ENCODE measurements at regions not wholly inside any gene's neighbourhood (a gene's known extent, or its start where the extent isn't known, plus 50 kb on each side); places are given as distances from the start of the nearest gene placed in this dataset.
"Not testable (repeated sequence)": the region's sequence is repeated elsewhere in the genome, so short reads cannot be mapped to it uniquely, and the experiment has no call there.

DNA sequence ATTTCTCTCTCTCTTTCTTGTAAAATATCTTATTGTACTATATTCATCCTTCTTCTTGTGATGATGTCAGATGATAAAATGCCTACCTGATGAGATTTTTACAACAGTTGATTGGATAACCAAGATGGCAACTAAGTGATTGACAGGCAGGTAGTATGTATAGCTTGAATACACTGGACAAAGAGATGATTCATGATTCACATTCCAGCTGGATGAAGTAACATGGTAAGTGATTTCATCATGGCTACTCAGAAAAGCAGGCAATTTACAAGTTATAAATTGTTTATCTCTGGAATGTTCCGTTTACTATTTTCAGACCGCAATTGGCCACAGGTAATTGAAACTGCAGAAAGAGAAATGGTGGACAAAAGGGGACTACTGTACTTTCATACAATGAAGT is 1471.7 kb upstream of the C9orf72 start:
- no peak for DNase-seq

DNA sequence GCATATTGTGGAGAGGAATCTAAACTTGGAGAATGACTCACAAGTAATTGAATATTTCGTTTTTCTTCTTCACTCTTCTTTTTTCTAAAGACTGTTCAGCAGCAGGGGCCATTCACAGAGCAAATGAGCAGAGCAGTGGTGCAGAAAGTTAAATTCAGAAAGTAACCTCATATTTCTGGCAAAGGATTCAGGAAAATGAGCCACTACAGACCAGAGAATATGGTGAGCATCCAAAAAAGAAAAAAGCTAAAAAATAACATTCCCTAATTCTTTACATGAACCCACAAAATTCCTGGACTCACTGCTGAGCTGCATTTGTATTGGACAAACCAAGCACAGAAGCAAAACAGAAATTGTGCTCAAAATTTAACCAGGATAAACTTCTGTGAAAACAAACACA is 1486.8 kb upstream of the C9orf72 start:
- DNase-seq = no peak

DNA sequence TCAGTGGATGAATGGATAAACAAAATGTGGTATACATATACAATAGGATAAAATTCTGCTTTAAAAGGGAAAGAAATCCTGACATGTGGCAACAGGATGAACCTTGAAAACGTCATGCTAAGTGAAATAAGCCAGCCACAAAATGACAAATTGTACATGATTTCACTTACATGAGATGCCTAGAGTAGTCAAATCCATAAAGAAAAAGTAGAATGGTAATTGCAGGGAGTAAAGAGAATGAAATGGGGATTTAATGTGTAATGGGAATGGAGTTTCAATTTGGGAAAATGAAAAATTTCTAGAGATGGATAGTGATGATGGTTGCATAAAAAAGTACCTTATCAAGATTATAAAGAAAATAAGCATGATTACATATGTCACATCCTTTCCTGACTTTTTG is 1489.2 kb upstream of the C9orf72 start:
- DNase-seq = no peak

DNA sequence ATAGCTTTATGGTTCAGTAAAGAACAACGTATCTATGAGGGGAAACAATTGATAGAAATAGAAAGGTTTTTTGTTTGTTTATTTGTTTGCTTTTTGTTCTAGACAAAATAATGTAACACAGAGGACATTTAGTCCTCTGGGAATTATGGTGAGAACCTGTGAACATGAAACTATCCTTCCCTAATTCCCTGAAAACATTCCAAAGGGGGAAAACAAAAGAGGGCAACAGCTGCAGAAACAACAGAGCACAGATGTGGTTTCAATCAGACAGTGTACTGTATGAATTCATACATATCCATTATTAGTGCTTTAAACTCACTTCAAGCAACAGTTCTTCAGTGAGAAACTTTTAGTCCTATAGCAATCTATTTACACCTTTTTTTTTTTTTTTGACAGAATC is 1489.8 kb upstream of the C9orf72 start:
- DNase-seq = no peak

DNA sequence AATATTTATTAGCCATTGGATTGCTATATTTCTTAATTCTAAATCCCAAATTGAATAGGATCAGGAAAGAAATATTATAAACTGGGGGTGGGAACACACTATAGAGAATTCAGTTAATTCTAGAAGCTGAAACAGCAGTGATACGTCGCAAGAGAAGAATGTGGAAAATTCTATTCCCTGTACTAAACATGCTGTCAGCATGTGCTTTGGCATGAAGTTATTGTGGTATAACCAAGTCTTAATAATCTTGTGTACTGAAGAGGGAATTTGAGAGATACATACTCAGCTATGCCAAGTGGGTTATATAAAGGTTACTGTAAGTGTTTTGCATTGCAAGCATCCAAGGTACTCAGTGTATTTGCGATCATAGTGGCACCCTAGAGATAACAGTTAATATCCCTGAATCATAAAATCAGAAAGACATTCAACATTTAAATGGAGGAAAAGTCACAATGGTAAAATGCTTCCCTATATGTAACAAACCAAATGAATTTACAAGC is 1492.9 kb upstream of the C9orf72 start:
- DNase-seq = no peak

DNA sequence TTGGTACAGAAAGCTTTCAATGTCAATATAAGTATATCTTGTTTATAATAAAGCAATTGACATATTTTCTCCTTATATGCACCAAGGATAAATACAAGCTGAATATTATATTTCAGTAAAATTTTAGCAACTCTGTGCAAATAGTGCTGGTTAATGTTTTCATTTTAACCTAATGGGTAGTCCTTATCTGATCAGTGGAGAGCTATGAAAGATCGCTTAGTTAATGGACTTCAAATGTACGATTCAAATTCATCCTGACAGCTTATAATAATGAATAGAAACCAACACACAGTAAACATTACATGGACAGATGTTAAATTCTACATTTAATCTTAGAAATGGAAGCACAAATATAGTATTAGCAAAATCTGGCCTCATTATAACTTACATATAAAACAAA is 1495.2 kb upstream of the C9orf72 start:
- no peak for DNase-seq

DNA sequence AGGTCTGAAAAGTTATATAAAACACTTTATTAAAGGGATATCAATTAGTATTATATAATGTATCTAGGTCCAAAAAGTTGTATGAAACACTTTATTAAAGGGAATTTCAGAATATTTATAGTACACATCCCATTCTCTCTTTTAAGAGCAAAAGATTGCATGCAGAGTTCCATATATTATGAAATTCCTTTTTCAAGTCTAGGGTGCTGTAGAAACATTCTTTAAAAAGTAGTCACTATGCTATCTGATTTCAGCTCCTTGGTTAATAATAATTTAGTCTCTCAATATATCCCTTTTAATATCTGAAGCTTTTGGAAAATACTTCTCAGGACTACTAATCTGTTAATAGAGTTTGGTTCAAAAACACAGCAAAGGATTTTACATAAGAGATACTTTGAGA is 1496.1 kb upstream of the C9orf72 start:
- DNase-seq = no peak

DNA sequence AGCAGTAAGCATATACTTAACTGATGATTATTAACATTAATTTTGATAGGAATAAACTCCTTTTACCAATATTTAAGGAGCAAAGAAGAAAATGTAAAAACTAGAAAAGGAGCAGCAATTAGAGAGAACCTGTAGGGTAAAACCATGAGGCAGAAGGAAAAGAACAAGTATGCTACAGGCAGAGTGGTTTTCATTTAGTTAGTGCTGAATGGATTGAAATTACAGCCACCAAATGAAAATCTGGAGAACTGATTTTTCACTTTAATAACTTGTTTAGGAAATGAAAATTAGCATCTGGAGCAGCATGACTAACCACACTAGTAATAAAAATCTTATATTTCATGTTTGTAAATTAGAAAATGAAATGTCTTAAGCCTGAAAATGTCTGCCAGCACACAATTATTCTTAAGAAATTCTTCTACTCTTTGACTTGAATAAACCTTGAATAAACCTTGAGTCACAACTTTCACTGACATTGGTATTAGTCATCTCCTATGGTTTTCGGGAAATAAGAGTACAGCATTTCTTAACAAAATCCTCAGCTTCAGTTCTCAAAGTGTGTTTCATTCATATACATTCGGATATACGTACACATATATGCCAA is 1504.9 kb upstream of the C9orf72 start:
- DNase-seq = no peak

DNA sequence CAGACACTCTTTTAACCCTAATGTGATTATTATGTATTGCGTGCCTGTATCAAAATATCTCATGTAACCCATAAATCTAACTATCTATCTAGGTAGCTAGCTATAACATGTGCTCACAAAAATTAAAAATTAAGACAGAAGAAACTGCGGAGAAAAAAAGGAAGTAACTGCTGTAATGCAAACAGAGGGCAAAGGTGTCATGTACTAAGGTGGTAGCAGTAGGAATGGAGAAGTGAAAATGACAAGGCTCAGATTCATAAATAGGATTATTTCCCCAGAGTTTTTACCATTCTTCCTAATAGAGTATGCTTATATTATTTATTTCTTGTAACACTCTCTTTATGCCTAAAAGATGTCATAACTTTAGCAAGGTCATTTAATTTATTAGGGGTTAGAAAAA is 1527.5 kb upstream of the C9orf72 start:
- DNase-seq = no peak

DNA sequence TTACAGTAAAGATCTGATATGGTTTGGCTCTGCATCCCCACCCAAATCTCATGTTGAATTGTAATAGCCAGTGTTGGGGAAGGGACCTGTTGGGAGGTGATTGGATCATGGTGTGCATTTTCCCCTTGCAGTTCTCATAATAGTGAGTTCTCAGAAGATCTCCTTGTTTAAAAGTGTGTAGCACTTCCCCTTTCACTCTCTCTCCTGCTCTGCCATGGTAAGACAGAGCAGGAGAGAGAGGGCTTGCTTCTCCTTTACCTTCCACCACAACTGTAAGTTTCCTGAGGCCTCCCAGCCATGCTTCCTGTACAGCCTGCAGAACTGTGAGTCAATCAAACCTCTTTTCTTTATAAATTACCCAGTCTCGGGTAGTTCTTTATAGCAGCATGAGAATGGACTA is 1530.9 kb upstream of the C9orf72 start:
- not testable (repeated sequence) for DNase-seq

DNA sequence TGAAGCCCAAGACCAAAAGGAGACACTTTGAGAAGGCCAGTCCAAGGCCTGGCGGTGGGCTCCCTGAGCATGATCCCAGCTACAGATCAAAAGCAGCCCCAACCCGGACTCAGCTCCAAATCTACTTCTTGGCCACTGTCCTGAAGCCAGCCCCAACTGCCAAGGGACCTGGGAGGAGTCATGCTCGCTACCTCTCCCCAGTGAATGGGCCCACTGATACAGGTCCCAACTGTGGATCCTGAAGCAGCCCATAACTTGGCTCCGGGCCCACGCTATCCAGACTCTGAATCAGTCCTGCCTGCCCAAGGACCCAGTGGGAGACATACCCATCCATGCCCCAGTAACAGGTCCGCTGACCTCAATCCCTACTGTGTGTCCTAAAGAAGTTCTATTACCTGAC is 1545.3 kb upstream of the C9orf72 start:
- no peak for DNase-seq

DNA sequence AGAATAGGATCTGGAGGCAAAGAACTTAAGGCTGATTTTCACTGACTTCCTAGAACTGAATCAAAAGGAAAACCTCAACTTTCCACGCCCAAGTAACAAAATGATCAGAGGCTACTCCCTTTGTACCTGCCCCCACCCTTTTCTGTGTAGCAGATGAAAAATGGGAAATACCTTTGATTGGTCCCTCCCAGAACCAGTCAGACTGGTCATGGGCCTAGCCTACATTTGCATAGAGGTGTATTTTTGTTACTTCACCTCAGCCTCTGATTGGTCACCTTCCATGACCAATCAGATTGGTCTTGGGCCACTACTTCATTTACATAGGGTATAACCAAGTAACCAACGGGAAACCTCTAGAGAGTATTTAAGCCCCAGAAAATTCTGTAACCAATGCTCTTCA is 1553.5 kb upstream of the C9orf72 start:
- no peak for DNase-seq

DNA sequence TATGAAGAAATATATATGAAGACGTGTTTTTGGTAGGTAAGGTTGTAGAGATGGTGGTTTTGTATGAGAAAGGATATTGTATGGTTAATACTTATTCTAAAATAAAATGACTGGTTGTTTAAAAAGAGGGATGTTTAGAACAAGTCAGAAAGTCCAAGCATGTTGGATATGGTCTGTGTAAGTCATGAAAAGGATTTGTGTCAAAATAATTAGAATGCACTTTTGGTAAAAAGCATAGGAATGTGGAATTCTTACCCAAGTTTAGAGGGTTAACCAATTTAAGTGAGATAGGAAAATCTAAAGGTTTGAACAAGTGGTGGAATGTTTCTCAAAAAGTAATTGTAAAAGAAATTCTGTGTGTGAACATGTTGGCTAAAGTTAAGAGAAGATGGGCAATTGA is 1556.5 kb upstream of the C9orf72 start:
- no peak for DNase-seq

DNA sequence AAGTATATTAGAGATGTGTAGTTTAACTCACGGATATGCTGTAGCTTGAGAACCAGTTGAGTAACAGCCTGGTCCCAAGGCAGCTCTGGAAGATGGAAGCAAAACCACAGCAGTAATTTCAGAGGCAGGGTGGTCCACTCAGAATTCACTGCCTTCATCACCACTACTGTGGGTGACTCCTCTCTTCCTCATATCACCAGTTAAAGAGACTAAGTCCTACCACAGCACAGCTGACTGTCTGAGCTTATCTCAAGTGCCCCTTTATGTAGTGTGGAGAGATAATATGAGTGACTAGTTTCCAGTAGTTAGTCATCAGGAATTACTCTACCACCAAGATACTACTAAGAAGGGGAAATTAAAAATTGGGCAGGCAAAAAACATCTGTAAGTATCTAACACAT is 1571.2 kb upstream of the C9orf72 start:
- no peak for DNase-seq

DNA sequence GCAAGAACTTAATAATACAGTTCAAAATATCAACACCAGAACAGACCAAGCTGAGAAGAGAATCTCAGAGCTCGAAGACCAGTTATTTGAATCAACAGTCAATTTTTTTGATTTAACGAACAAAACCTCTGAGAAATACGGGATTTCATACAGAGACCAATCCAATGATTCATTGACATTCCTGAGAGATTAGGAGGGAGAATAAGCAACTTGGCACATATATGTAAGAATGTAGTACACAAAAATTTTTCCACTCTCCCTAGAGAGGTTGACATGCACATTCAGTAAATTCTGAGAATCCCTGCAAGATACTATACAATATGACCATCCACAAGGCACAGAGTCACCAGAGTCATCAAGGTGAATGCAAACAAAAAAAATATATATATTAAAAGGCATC is 1577.3 kb upstream of the C9orf72 start:
- no peak for DNase-seq

DNA sequence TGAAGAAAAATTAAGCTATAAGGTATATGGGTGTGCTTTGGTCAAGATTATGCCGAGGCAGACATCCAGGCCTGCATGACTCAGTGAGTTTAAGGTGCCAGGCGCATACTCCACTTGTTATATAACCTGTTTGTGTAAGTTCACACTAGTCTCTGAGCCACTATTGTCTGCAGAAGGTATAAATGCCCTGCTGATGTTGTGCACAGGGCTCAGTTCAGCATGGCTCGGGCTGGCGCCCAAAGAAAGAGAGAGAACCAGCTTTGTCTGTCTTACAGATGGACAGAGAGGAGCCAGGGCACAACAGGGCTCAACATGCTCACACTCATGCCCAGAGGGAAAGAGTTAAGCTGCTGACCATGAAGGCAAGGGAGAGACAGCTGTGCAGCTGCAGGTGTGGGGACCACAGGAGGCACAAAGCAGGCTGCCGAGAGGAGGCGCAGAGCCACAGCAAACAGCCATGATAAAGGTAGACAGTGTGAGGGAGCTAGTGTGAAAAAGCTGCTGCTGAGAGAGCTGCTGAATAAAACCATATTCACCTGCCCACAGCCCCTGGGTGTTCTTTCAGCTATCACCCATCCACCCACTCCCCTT is 1587.6 kb upstream of the C9orf72 start:
- DNase-seq = no peak

DNA sequence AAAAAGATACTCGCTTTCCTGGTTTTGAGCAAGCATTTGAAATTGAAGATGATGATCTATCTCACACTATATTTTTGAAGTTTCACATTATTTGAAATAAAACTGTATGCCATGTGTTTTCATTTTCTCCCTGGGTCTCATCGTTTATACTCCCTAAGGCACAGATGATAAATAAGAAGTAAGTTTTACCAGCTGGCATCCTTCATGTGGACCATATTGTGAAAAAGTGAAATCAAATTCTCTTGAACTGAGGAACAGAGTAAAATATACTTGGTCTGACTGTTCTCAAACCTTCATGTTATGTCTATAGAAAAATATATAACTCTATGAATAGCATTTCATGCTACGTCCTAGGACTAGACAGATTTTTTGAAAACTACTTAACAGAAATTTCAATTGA is 1600.9 kb upstream of the C9orf72 start:
- DNase-seq = no peak

DNA sequence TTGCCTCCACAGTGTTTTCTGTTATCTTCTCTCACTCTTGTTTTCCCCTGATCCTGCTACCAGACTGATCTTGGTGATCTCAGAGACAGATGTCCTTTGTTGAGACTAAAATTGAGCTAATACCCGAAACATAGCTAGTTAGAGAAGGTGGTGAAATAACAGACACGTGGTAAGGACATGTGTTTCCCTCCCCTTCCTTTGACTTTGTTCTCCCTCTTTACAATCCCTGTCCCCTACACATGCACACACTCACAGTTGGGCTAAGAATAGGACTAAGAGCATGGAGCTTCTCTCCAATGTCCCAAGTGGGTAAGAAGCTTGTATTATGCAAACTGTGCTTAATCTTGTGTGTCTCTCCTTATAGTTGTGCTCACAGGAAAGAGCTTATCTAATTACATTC is 1603.0 kb upstream of the C9orf72 start:
- DNase-seq = no peak

DNA sequence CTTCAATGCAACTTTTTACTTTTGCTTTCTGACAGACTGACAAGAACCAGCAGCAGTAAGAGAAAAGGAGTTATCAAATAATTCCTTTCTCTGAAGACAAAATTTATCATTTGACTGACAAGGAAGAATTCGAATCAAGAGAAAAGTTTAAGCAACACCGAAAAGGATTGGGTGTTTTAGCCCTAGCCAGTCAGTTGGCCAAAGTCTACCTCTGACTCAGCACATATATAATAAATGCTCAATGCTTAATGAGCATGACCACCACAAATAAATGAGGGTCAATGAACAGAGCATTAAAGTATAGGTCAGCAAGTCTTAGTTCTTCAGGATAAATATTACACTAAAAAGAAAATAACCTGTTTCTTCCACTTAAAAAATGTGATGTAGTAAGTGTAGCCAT is 1603.5 kb upstream of the C9orf72 start:
- no peak for DNase-seq

DNA sequence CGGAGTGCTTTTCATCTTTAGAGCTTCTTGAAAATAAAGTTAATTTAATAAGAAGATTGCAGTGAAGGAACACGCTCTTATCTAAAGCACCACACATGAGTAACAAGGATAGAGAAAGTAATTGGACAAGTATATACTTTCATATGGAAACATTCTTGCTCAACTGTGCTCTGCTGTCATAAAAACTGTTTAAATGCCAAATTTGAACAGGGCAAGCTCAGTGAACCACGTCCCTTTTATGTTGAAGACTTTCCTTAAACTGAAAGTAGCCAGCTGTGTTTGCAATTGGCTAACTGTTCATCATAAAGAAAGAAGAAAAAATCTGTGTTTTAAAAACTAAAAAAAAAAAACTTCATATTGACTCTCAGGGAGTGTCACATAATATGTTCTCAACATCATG is 1610.7 kb upstream of the C9orf72 start:
- DNase-seq = no peak

DNA sequence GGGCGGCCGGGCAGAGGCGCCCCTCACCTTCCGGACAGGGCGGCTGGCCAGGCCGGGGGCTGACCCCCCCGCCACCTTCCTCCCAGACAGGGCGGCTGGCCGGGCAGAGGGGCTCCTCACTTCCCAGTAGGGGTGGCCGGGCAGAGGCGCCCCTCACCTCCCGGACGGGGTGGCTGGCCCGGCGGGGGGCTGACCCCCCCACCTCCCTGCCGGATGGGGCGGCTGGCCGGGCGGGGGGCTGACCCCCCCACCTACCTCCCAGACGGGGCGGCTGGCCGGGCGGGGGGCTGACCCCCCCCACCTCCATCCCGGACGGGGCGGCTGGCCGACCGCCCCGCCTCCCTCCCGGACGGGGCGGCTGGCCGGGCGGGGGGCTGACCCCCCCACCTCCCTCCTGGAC is 1615.5 kb upstream of the C9orf72 start:
- DNase-seq = not testable (repeated sequence)

DNA sequence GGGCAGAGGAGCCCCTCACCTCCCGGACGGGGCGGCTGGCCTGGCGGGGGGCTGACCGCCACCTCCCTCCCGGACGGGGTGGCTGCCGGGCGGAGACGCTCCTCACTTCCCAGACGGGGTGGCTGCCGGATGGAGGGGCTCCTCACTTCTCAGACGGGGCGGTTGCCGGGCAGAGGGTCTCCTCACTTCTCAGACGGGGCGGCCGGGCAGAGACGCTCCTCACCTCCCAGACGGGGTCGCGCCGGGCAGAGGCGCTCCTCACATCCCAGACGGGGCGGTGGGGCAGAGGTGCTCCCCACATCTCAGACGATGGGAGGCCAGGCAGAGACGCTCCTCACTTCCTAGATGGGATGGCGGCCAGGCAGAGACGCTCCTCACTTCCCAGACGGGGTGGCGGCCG is 1615.9 kb upstream of the C9orf72 start:
- not testable (repeated sequence) for DNase-seq

DNA sequence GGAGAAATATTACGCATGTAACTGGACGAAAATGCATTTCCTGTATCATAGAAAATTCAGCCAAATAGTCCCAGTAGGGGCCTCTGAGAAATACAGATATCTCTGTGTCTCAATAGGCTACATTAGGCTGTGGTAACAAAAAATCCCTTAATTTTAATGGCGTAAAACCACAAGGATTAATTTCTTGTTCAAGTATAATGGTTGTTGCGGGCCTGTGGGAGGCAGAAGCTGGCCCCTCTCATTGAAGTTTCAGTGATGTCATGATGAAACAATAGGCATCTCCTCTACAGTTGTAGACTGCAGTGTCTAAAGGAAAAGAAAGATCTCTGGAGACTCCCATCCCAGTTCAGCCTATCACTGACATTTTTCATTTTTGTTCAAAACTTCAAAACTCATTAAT is 1625.6 kb upstream of the C9orf72 start:
- no peak for DNase-seq

DNA sequence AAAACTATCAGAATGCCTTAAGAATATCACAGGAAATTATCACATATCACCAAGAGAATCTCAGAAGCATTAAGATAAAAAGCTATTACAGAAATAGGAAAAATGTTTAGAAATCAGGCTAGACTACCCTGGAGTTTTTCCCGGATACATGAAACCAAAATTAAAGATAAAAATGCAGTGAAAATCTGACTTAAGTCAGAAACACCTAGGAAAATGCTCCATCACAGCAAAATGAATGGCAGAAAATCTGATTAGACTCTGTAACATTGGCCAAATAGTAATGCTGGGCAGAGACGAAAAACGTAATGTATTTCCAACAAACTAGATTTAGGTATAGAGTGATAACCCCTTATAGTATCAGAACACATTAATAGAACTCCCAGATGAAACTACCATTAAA is 1626.7 kb upstream of the C9orf72 start:
- no peak for DNase-seq

DNA sequence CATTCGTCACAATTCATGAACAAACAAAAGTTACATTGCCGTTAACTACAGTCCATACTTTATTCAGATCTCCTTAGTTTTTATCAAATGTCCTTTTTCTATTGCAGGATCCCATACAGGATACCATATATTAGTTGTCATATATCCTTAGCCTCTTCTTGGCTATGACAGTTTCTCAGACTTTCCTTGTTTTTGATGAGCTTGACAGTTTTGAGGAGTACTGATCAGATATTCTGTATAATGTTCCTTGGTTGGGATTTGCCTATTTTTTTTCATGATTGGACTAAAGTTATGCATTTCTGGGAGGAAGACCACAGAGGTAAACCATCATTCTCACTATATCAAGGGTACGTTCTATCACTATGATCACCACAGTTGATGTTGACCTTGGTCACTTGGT is 1627.4 kb upstream of the C9orf72 start:
- no peak for DNase-seq

Data from suppressor macrophage treated with lipopolysaccharide for 1 hour (primary cell).